ENCODE measurements at regions not wholly inside any gene's neighbourhood (a gene's known extent, or its start where the extent isn't known, plus 50 kb on each side); places are given as distances from the start of the nearest gene placed in this dataset.

DNA sequence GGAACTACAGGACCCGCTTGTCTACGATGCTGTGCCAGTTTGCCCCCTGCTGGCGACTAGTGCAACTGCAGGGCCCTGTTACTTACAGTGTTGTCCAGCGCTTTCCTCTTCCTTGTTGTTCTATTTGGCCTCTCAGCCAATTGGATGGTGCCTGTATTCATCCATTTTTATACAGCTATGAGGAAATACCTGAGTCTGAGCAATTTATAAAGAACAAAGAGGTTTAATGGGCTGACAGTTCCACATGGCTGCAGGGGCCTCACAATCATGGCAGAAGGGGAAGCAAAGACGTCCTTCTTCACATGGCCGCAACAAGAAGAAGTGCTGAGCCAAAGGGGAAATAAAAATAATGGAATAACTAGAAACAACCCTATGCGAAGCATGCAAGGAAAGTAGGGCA, 78.7 kb upstream of the PLEKHG4B start:
- TF ChIP-seq CTCF (IDR thresholded peaks at IDR 0.05) = no peak
- no peak for TF ChIP-seq POLR2A (IDR thresholded peaks at IDR 0.05)

Measured in testis (tissue), 2 donors.